KOPT-K1 (cell line): ENCODE measurements at regions not wholly inside any gene's neighbourhood (a gene's known extent, or its start where the extent isn't known, plus 50 kb on each side); places are given as distances from the start of the nearest gene placed in this dataset.

Experiments used
- H3K27ac ChIP-seq: fragments of 200-600 bp; sonication (generic); 2 replicates; pipeline ENCODE4 v1.5.1; 2016; ENCODE audit warnings: antibody characterized with exemption, mild to moderate bottlenecking, low read depth, low read length; ENCODE audit not compliant: poor library complexity, severe bottlenecking
- H3K36me3 ChIP-seq: fragments of 200-600 bp; sonication (generic); 2 replicates; pipeline ENCODE4 v1.5.1; 2017; ENCODE audit warnings: antibody characterized with exemption, mild to moderate bottlenecking, low read length, moderate library complexity; ENCODE audit not compliant: insufficient read depth
- H3K9me3 ChIP-seq: fragments of 200-600 bp; sonication (generic); 2 replicates; pipeline ENCODE4 v1.5.1; 2017; ENCODE audit warnings: antibody characterized with exemption, low read length, mild to moderate bottlenecking; ENCODE audit not compliant: insufficient read depth, poor library complexity, severe bottlenecking

- Histone ChIP-seq H3K9me3 (no peaks in the 10 kb centered on the region), H3K27ac (no peak overlapping the region), H3K36me3 (no peaks in the 10 kb centered on the region)
Observed at GRCh38 chr2:133966720-133967304, 287.1 kb upstream of the MGAT5 start.

DNA sequence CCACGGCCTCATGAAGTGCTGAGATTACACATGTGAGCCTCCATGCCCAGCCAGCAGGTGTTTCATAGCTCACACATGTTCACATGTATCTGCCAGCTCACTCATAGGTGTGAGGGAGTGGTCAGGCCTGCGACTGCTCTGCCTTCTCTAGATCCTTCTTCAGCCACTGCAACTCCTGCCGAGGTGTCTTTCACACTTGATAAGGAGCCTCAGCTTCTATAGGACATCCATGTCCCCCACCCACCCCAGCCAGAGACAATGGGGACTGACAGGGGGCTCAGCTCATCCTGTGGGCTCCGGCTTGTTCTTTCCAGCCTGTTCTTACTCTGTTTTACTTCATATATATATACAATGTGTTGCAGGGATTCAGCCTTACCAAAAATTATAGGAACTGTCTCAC, 286.5 kb upstream of the MGAT5 start:
- H3K27ac ChIP-seq: no peak overlapping the region
- H3K9me3 ChIP-seq: no peaks in the 10 kb centered on the region
- H3K36me3 ChIP-seq: no peaks in the 10 kb centered on the region

DNA sequence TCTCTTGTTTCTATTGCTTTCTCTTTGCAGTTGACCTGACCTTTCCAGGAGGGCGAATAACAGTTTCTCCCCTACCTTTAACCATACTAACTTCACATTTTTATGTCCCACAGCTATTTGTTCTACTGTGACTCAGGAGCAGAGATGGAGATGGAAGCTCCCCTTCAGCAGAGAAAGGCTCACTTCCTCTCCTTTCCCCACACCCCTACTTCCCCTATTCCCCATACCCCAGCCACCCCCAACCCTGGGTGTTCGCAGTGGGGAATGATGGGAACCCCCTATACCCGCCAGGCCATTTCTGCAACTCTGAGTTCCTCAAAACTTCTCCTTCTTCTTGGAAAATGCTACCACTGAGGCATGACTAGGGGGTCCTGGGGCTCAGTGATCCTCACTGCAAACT, 285.4 kb upstream of the MGAT5 start:
- H3K36me3 ChIP-seq: no peaks in the 10 kb centered on the region

GRCh38 chr2:133970641-133971040, 283.2 kb upstream of the MGAT5 start:
- Histone ChIP-seq H3K36me3 (no peaks in the 10 kb centered on the region), H3K9me3 (no peaks in the 10 kb centered on the region)

More for the DNA sequence above, 285.4 kb upstream of the MGAT5 start:
- Histone ChIP-seq H3K9me3 (no peaks in the 10 kb centered on the region), H3K27ac (no peak overlapping the region)

GRCh38 chr2:133972297-133972696, 281.6 kb upstream of the MGAT5 start:
- no peaks in the 10 kb centered on the region for H3K9me3 ChIP-seq
- no peaks in the 10 kb centered on the region for H3K36me3 ChIP-seq
- H3K27ac ChIP-seq: no peak overlapping the region

More at GRCh38 chr2:133970641-133971040, 283.2 kb upstream of the MGAT5 start:
- no peak overlapping the region for H3K27ac ChIP-seq

GRCh38 chr2:133972786-133973185, 281.1 kb upstream of the MGAT5 start:
- no peak overlapping the region for H3K27ac ChIP-seq
- no peaks in the 10 kb centered on the region for H3K36me3 ChIP-seq
- H3K9me3 ChIP-seq: no peaks in the 10 kb centered on the region

- H3K36me3 ChIP-seq: no peaks in the 10 kb centered on the region
- no peaks in the 10 kb centered on the region for H3K9me3 ChIP-seq
- H3K27ac ChIP-seq: no peak overlapping the region
Observed at GRCh38 chr2:133974353-133974752, 279.5 kb upstream of the MGAT5 start.

GRCh38 chr2:133975135-133975534, 278.7 kb upstream of the MGAT5 start:
- Histone ChIP-seq H3K9me3 (no peaks in the 10 kb centered on the region), H3K27ac (no peak overlapping the region), H3K36me3 (no peaks in the 10 kb centered on the region)

DNA sequence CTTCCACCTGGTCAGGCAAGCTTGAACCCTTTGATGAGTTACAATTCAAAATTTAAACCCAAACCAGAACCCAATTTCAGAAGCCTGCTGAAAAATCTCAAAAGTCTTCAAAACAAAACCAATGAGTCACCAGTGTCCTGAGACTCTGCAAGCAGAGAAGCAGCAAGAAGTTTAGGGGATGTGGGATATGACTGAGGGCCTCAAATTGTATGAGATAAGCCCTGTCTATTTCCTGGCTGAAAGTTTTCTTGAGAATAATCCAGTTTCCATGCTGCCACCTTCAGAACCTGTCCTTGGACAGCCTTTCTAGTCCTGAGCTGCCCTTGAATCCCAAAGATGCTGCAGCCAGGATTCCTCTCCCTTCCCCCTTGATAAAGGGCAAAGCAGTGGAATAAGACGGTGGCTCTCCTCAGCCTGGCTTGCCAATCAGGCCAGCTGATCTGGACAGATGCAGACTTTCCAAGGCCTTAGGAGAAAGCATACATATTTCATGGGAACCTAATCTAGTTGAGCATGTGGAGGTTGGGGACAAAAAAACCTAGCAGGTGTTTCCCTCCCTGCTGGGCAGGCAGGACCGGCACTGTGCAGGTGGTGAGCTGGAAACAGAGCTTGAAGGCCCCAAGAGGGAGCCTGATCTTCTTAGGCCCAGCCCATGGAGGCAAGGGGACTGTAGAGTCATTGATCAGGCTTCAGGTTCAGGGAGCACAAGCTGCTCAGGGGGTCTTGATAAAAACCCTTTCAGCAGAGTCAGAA, 278.0 kb upstream of the MGAT5 start:
- Histone ChIP-seq H3K36me3 (no peaks in the 10 kb centered on the region), H3K9me3 (no peaks in the 10 kb centered on the region), H3K27ac (no peak overlapping the region)

GRCh38 chr2:133976659-133977058, 277.2 kb upstream of the MGAT5 start:
- Histone ChIP-seq H3K9me3 (no peaks in the 10 kb centered on the region), H3K36me3 (no peaks in the 10 kb centered on the region), H3K27ac (no peak overlapping the region)

- Histone ChIP-seq H3K9me3 (no peaks in the 10 kb centered on the region), H3K27ac (no peak overlapping the region), H3K36me3 (no peaks in the 10 kb centered on the region)
Observed at GRCh38 chr2:133977405-133977804, 276.5 kb upstream of the MGAT5 start.

GRCh38 chr2:133982256-133982655, 271.6 kb upstream of the MGAT5 start:
- H3K9me3 ChIP-seq: peaks cover 6% of the 10 kb centered on the region
- H3K36me3 ChIP-seq: no peaks in the 10 kb centered on the region
- no peak overlapping the region for H3K27ac ChIP-seq

DNA sequence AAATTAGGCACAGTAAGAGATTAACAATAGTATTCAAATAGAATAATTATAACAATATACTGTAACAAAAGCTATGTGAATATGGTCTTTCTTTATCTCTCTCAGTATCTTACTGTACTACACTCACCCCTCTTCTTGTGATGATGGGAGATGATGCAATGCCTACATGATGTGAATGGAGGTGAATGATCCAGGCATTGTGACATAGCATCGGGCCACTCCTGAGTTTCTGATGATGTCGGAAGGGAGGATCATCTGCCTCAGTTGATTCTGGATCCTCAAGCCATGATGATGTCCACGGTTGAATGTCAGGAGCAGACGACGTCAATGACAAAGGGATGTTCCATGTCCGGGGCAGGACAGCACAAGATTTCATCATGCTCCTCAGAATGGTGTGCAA, 268.3 kb upstream of the MGAT5 start:
- H3K9me3 ChIP-seq: peaks cover 6% of the 10 kb centered on the region
- no peaks in the 10 kb centered on the region for H3K36me3 ChIP-seq
- no peak overlapping the region for H3K27ac ChIP-seq

DNA sequence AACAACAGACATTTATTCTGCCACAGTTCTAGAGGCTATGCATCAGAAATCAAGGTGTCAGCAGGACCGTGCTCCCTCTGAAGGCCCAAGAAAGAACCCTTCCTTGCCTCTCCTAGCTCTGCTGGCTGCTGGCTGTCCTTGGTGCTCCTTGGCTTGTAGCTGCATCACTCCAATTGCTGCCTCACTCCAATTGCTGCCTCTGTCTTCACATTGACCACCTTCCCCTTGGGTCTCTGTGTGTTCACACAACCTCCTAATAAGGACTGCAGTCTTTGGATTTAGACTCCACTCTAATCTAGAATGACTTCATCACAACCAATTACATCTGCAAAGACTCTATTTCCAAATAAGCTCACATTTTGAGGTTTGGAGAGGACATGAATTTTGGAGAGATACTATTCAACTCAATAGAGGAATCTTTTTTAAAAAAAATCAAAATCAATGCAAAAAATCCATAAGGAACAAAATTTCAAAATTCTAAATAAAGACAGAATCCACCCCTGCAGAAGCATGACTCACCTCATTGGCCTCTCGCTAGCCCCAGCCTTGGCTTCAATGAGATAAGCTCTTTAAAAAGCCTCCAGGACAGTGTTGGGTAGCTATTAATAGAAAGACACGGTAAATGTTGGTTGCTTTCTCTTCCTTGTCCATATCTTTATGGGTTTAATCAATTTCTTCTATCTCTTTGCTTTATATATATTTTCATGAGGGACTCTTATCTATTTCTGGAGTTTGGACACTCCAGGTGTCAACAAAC, 267.6 kb upstream of the MGAT5 start:
- Histone ChIP-seq H3K9me3 (peaks cover 6% of the 10 kb centered on the region), H3K27ac (no peak overlapping the region), H3K36me3 (no peaks in the 10 kb centered on the region)

- Histone ChIP-seq H3K27ac (no peak overlapping the region), H3K9me3 (peaks cover 6% of the 10 kb centered on the region), H3K36me3 (no peaks in the 10 kb centered on the region)
Observed at GRCh38 chr2:133986881-133987795, 266.7 kb upstream of the MGAT5 start.
